CD4-positive, alpha-beta T cell treated with Interleukin-17A for 1 hour (primary cell): ENCODE measurements at regions not wholly inside any gene's neighbourhood (a gene's known extent, or its start where the extent isn't known, plus 50 kb on each side); places are given as distances from the start of the nearest gene placed in this dataset.
"Not testable (repeated sequence)": the region's sequence is repeated elsewhere in the genome, so short reads cannot be mapped to it uniquely, and the experiment has no call there.

ENCODE experiments used
- DNase-seq: peaks from one replicate; pipeline ENCODE4 v3.0.0-alpha.2; 2020

DNA sequence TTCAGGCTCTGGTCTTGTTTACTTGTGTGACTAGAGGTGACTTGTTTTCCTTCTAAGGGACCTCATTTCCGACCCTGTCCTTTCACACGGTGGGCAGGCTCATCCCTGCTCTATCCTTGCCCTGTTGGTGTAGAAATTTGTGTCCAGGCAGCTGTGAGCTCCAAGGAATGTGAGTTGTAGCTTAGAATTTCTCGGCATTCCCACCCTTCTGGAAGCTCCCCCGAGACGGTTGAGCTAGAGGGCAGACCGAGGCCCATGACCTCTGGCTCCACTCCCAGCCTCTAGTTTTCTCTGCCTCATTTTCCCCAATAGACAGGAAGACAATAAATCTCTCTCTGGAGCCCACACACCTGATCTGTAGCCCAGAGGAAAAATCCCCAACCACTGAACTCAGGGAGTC lies 100.9 kb downstream of the NAV1 start:
- DNase-seq, result no peak

DNA sequence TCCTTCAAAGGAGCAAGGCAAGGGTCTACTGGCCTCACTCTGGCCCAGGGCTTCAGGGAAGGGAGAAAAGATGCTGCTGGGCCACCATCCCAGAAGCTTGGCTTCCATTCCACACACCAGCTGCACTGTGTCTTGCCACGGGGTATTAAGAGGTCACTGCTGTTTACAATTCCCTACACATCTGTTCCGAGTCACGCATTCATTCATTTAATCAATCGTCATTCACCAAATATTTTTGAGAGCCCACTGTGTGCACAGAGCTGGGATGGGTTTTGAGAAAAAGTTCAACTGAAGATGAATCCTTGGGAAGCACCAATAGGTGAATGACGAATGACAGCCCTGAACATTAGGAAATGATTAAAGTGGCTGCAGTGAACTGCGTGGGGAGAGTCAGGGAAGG lies 101.7 kb downstream of the NAV1 start:
- no peak for DNase-seq

DNA sequence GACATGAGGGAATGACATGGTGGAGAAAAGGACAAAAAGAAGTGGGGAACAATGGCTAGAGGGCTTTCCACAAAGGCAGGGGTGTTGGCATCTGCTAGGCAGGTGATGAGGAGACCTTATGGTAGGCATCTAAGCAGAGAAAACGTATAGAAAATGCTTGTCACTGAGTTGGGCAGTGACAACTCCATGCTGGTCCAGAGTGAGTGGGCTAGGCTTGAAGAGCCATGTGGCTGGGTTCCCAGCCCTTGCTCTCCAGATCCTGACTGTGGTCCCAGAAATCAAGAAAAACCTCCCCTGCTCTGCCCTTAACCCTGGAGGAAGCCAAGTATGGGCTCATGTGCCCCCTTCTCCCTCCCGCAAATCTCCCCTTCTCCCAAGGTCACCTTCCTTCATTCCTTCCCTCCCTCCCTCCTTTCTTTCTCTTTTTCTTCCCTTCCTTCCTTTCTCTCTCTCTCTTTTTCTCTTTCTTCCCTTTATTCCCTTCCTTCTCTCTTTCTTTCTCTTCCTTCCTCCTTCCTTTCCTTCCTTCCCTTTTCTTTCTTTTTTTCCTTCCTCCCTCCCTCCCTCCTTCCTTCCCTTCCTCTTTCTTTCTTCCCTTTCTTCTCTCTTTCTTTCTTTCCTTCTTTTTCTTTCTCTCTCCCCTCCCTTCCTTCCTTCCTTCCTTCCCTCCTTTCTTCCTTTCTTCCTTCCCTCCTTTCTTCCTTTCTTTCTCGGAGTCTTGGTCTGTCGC lies 102.8 kb downstream of the NAV1 start:
- no peak for DNase-seq

DNA sequence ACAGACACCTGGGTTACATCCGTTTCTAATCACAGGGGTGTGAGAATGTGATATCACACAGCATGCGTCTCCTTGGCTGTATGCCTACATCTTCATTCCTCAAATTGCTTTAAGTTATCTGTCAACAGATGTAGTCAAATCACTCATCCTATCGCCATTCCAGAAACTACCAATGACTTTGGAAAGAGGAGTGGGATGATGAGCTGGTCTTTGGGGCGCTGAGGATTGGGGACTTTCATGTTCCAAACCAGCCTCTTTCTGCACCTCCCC lies 104.8 kb downstream of the NAV1 start:
- DNase-seq, result no peak

DNA sequence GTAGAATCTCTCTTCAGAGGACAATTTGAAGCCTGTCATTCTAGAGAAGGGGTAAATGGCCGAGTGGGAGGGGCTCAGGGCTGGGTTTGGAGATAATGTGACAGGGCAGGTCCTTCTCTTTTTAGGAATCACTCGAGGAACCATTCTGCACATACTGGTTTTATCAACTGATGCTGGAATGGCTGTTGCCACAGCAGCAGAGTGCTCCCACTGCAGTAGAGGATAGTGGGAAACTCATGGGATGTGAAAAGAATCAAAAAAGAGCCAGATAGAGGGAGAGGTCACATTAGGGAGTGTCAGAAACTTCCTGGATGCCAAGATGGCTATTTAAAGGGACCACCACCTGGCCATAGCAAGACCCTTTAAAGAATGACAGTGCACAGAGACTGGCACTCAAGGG lies 105.3 kb downstream of the NAV1 start:
- no peak for DNase-seq

DNA sequence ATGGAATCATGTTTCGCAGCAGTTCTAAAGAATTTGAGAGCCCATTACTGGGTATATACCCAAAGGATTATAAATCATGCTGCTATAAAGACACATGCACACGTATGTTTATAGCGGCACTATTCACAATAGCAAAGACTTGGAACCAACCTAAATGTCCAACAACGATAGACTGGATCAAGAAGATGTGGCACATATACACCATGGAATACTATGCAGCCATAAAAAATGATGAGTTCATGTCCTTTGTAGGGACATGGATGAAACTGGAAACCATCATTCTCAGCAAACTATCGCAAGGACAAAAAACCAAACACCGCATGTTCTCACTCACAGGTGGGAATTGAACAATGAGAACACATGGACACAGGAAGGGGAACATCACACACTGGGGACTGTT lies 106.1 kb downstream of the NAV1 start:
- not testable (repeated sequence) for DNase-seq

DNA sequence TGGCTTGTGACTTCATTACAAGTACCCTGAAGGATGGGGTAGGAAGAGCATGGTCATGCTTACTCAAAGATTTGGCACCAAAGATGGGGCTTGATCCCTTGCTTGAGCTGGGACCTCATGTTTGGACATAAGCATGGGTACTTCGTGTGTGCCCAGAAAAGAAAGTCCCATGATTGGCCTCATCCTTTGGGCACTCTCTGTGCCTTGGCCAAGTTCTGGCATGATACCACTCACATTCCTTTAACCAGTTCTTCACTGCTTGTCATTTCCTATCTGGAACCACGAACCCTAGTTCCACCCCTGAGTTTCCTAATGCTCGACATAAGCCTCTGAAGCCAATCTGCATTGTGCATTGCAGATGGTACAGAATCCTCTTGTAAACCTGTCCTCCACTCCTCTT lies 107.0 kb downstream of the NAV1 start:
- no peak for DNase-seq

DNA sequence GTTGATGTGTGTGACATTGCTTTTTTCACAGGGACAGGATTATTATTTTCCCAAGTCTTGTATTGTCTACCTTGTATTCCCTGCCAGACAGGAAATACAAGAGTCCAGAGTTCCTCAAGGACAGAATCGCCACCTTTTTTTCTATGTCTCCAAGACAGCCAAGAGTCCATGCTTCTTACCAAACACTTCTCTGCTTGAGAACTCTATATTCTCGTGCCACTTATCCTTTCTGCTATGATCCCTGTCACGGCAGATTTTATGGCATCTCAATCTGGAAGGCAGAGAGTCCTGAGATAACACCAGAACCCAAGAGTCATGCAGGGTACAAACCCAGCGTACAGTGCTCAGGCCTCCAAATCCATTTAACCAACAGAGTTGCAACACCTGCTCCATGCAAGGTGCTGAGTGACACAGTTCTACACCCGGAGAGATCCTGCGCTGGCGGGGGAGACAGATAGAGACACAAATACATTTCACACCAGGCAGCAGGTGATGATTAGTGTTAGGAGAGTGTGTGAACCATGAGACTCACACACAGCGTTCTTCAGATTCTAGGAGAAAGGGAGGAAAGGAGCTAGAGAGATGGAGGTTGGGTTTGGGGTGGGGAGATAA lies 107.6 kb downstream of the NAV1 start:
- DNase-seq, result no peak

DNA sequence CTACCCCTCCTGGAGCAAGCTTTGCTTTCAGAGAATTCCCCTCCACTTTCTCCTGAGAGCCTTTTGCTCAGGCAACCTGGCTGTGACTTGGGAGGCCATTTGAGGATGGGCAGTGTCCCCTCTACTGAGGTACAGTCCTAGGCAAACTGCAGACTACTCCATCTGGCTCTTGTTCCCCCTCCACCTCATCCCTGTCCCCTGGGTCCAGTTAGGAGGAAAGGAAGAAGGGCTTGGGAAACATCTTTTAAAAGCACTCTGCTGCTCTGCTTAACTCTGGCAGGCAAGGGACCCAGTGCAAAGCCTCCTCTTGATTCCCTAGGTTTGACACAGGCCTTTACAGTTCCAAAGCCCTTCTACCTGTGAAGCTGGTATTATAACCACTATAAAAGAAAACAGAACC lies 108.2 kb downstream of the NAV1 start:
- DNase-seq, result no peak

DNA sequence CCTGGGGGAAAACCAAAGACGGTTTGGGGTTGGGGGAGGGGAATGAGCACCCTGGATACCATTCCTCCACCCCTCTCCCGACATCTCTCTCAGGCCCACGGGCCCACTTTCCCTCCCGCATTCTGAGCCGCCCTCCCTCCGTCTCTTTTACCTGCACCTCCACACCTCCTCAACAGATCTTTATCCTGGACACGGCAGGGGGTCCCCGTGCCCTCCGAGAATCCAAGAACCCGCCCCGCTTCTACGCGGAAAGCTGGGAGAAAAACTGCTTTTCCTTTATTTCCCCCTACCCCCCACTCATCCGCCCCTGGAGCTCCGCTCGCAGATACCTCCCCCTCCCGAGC lies 108.8 kb downstream of the NAV1 start:
- no peak for DNase-seq

DNA sequence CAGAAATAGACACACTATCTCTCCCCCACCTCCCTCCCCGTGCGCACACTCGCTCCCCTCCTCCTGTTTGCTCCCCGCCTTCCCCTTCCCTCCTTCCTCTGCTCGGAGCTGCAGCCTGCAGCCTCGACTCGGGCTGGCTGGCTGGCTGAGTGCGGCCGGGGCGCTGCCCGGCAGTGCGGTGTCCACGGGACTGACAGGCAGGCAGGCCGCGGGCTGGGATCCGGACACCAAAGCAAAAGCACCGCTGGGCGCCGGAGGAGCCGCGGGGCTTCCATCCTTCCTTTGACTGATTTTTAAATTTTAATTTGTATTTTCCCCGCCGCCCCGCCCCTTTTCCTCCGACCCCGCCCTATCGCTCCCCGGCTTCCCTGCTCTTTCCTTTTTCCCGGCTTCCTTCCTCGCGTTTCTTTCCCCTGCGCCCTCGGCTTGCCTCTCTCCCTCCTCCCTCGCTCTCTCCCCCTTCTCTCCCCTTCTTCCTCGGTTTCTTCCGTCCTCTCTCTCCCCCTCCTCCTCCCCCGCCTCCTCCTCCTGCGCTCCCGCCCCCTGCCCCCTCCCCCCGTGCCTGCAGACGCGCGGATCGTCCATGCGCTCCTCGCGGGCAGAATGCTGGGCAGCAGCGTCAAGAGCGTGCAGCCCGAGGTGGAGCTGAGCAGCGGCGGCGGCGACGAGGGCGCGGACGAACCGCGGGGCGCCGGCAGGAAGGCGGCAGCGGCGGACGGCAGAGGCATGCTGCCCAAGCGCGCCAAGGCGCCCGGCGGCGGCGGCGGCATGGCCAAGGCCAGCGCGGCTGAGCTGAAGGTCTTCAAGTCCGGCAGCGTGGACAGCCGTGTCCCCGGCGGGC lies 109.4 kb downstream of the NAV1 start:
- no peak for DNase-seq

DNA sequence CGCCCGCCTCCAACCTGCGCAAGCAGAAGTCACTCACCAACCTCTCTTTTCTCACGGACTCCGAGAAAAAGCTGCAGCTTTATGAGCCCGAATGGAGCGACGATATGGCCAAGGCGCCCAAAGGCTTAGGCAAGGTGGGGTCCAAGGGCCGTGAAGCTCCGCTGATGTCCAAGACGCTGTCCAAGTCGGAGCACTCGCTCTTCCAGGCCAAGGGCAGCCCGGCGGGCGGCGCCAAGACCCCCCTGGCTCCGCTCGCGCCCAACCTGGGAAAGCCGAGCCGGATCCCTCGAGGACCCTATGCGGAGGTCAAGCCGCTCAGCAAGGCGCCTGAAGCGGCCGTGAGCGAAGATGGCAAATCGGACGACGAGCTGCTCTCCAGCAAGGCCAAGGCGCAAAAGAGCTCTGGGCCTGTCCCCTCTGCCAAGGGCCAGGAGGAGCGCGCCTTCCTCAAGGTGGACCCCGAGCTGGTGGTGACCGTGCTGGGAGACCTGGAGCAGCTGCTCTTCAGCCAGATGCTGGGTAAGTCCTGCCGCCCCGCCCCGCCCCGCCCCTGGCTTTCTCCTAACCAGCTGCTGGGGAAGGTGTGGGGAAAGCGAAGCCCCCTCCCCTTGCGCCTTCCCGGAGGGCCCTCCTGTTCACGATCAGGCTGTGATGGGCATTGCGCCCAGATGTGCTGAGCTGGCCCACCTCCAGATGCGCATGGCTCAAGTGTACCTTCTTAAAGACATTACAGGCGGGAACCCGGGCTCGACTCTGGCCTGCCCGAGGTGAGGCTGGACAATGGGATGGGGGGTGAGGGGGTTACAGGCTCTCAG lies 110.2 kb downstream of the NAV1 start:
- no peak for DNase-seq

DNA sequence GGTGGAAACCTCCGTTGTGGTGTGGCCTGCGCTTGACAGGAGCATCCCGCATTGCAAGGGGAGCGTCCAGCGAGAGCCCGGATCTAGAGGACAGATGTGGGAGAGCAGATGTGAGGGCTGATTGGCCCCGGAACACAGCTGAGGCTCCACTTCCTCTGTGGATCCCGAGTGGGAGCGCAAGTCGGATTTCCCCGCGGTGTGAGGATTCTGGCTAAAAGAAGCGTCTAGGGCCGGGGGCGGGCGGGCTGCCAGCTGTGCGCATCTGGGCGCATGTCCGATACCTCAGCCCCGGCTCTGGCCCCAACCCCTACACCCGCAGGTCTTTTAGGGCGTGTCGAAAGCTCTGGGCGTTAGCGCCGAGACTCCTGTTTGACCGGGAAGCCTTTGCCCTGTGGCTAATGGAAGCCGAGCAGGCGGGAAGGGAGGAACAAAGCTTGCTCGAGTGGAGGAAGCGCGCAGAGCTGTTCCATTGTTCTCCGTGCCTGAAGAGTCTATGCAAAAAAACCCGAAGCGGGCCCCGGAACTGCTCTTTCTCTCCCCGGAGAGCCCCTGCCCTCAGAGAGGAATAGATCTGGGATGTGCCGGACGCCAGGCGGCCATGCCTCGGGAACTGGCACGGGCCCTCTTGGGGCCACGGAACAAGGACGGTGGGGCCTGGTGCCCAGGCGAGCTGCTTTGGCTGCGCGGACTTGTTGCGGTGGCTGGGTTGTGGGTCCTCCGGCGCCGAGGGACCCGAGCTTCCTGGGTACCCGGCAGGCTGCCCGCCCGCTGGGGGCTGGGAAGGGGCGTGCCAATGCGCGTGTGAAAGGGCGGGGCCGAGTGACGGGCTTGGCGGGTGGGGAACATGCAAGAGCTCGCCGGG lies 111.1 kb downstream of the NAV1 start:
- no peak for DNase-seq

DNA sequence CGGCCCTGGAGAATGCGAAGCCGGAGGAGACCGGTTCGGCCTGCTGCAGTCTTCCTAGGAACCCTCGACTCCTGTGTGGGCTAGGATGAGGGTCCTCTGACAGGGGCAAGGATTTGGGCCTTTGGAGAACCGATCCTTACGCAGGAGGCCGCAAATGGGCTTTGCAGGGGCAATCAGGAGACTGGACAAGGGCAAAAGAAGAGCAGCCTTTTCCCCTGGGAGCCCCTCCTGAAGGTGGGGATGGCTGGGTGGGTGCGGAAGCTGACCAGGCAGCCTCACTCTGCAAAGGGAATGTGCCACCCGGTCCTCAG lies 111.7 kb downstream of the NAV1 start:
- no peak for DNase-seq

DNA sequence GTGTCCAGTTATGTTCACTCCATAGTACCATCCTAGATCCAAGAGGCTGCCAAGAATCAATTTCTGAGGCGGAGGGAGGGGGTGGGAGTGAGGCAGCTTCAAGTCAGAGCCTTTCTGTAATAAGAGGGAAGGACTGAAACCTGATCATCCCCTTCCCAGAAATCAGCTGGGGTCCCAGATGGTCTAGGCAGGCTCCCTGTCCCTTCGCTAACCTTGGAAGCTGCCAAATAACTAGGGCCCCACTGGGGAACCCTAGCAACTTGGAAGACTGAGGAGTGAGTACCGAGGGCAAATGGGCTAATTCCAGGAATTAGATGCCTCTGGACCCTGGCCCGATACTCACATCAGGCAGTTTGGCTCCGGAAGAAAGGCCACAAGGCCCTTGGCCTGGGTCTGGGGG lies 113.3 kb downstream of the NAV1 start:
- DNase-seq, result no peak

DNA sequence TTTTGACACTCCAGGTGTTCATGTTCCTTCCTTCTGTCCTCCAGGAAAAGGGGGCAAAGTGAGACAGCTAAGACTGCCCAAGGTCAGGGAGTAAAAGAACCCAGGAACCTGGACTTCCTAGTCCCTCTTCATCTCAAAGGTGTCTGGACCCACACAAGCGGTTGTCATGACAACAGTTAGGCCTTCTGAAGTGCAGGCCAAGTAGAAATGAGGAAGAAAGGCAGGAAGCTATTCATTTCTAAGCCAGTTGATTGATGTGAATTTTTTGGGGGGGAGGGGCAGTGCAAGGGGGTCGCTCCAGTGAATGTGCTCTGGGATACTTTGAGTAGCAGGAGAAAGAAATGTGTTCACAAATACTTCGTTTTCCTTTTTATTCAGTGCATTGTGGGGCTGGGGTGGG lies 114.3 kb downstream of the NAV1 start:
- no peak for DNase-seq

DNA sequence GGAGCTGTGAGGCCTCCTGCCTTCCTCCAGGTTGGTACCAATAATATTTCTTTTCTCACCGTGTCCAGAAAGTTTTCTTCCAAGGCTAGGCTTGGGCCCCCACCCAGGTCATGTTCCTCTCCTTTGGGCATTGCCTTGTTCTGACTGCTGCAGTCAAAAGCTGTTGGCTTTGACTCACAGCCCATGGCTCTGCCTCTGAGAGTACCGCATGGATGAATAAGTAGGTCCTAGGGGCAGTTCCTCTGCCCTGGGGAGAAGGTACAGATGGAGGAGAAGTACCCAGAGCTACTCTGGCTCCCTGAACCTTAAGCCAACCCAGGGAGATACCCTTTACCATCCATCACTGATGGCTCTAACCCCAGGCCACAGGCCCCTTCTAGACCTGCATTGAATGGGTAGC lies 115.0 kb downstream of the NAV1 start:
- no peak for DNase-seq

DNA sequence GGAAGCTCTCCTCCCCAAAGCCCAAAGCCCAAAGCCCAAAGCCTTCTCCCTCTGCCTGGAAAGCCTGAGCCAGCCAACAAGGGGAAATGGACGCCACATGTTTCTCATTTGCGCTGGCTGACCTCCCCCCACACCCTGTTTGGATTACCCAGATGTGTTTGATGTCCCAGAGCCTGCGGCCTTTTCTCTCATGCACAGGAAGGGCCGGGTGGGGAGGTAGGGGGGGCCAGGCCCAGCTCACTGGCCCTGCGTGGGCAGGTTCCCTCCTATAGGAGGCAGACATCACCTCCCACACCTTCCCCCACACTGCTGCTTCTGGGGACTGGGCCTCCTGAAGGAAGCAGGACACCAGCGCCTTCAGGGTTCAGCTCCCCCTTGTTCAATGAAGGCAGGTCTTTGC lies 116.3 kb downstream of the NAV1 start:
- DNase-seq, result no peak

DNA sequence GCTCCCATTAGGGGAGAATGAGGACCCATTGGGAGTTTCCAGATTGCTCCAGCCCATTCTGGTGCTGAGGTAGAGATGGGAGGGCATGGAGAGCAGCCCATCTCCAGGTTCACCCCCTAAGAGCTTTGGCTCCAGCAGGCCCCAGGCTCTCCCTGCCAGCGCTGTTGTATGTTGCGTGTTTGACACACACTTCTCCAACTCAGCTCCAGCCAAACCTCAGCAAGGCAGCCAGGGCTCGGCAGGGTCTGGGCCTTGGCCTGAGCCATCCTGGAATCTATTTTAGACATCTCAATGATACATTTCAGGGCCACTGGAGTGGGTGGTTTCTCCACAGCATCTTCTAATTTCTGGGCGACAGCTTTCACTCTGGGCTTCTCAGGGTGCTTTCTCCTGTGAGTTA lies 117.0 kb downstream of the NAV1 start:
- no peak for DNase-seq

DNA sequence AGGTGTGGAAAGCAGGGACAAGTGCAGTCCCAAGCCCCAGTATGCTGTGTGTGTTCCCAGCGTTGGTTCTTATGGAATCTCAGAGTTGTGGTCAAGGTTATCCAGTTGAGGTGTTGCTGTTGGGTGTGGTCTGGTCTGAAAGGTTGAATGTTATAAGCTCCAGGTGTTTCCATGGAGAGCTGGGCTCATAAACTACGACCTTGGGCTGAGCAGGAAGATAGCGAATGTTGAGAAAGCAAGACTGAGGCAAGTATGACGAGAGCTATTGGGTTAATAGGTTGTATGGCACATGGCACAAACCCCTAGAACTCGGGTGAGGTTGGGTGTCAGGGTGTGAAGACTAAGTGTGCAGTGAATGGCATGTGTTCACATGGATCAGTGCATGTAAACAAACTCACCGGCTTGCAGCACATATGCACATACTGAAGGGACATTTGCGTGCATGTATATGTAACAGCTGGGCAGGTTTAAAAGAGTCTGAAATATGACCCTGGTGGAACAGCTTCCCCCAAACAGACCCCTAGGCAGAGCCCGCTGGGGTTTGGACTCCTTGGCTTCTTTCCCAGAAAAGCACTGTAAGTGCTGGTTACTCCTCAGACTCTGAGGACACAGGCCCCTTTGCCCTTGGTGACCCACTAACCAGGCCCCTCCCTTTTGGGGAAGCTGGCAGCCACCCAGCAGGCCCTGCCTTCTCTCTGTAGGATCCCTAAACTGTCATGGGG lies 117.5 kb downstream of the NAV1 start:
- no peak for DNase-seq

DNA sequence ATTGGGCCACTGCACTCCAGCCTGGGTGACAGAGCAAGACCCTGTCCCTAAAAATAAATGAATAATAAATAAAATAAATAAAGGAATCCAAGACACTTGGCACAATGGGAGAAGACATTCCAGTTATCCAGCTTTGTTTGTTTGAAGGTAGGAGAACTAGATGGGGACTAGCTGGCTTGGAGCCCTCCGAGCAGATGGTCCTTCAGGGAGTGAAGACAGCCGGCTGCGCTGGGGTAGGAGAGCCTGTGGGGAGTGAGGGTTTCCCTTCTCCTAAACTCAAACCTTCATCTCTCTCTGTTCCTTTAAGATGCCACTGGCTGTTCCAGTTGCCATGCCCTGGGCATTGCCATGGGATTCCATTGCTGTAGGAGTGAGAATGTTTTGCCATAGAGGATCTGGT lies 120.6 kb downstream of the NAV1 start:
- no peak for DNase-seq
